HG03342 (cell line): ENCODE measurements at regions not wholly inside any gene's neighbourhood (a gene's known extent, or its start where the extent isn't known, plus 50 kb on each side); places are given as distances from the start of the nearest gene placed in this dataset.
"Not testable (repeated sequence)": the region's sequence is repeated elsewhere in the genome, so short reads cannot be mapped to it uniquely, and the experiment has no call there.

Source experiments
- ATAC-seq: cut with Tn5 transposase; IDR thresholded peaks from one replicate; pipeline ENCODE4 v1.9.1; 2021; ENCODE audit warnings: mild to moderate bottlenecking, moderate library complexity; ENCODE audit not compliant: unreplicated experiment

DNA sequence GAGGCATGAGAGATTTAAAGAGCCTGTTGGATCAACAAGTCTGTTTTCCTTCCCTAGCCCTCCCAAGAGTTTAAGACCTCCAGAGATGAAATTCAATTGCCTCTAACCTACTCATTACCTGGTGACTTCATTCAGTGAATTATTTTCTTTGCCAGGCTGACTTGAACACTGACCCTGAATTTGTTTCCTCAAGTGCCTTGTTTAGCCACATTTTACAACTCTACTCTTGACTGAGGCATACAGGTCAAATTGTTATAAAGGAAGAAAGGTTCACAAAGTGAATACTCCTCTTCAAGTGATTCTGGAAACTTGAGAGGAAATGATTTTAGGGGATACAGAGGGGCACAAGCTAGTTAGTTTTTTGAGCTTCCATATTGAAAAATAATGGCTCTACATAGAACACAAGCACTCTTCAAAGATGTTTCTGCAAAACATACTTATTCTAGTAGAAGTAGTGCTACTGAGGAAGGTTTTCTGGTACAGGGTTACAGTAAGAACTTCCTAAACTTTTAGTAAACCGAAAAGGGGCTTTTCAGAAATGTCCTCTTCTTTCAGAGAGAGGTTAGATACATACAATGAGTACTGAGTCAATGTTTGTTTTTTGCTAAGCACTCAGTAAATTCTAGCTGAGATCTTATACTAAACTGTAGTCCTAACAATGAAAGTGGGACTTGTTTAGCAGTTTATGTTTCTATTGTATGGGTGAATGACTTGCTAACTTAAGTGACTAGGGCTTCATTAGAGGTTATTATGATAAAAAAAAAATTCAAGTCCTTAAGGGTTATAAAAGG, 137.4 kb upstream of the SATB1 start:
- no peak for ATAC-seq

- ATAC-seq = peak; percentile 63
Measured at GRCh38 chr3:18559331-18559842, 134.2 kb upstream of the SATB1 start.

GRCh38 chr3:18558507-18558906, 133.4 kb upstream of the SATB1 start:
- ATAC-seq = no peak

DNA sequence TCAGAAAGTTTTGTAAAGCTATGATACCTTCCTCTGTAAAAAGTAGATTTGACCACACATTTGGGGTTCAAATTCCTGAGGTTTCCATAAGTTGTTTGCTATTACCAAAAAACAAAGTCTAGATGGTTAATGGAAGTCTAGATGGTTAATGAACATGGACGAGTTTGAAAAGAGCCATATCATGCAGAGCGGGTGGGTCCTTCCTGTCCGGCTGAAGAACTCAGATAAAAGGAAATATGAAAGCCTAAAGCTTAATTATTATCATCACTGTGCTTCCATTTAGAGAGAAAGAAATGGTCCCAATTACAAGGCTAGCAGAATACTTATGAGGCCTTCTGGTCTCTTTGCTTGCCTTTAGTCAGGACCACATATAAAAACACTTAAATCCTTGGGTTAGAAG, 132.1 kb upstream of the SATB1 start:
- no peak for ATAC-seq

DNA sequence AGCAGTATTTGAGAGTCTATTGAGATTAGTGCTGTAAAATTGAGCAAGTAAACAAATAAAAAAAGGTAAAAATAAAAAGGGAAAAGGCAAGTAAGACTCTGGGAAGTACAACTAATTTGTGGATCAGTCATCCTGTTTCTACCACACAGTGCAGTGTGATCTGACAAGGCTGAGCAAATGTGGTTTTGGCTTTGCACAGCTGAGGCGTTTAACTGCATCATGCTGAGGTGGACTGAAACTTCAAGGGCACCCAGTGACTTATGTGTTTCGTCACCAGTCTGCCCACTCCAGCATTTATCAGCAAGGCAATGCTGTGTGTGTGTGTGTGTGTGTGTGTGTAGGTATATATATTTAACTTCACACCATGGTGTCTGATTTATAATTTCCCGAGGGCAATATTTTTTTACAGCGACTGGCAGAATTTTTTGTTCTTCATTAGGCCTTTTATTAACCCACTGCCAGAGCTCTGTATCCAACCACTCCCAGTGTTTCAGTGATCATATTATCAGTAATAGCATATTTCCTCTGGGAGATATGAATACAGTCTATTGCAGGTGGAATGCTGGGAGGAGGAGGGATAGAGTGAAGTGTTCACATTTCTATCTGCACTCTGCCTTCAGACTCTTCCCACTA, 131.5 kb upstream of the SATB1 start:
- peak; percentile 74 for ATAC-seq

- peak; percentile 20 for ATAC-seq
Measured at GRCh38 chr3:18556001-18556408, 130.9 kb upstream of the SATB1 start.

DNA sequence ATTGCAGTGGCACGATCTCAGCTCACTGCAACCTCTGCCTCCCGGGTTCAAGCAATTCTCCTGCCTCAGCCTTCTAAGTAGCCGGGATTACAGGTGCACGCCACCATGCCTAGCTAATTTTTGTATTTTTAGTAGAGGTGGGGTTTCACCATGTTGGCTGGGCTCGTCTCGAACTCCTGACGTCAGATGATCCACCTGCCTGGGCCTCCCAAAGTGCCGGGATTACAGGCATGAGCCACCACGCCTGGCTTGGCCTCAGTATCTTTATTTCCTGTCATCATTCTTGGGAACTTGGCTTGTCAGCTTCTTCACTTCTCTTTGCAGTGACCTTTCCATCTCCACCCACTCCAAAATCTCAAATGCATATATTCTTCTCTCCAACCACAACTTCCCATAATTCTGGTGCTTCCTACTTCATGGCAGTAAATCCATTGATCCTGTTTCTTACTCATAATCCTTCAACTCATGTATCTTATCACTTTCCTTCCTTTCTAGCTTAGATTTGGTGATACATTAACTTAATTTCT, 127.5 kb upstream of the SATB1 start:
- ATAC-seq = not testable (repeated sequence)

- no peak for ATAC-seq
Measured at GRCh38 chr3:18546632-18547031, 121.5 kb upstream of the SATB1 start.

DNA sequence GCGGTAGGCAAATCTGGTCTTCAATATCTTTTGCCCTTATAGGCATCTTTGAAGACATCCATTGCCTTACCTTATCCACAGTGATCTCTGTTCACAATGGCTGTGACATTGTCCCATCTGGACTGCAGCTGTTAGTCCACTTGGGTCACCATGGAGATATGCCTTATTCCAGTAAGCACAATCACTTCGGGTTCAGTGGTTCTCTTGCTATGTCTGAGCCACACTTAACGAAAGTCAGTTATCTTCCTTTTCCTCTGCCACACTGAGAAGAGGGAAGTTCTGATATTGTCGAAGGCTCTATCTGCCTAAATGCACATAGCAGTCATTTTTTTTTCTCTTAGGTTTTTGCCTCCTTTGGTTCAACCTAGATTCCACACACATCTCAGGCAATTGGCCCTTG, 119.0 kb upstream of the SATB1 start:
- ATAC-seq = no peak

- ATAC-seq = no peak
Measured at GRCh38 chr3:18538463-18539230, 113.5 kb upstream of the SATB1 start.

- no peak for ATAC-seq
Measured at GRCh38 chr3:18533039-18533438, 107.9 kb upstream of the SATB1 start.

DNA sequence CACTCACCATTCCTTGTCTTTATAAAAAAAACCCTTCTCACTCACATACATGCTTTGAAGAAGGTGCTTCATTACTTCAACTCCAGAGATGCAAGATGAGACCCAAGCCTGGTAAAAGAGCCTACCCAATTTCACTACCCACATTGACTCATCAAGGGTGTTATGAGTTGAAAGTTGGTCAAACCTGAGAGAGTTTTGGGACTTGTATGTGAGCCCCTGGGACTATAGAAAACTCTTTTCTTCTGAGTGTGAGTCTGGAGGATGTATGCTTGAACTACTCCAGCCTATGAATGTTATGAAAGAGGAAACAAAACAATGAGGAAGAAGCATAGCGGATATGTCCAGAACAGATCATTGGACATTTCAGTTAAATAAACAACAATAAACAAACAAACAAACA, 106.5 kb upstream of the SATB1 start:
- peak; percentile 93 for ATAC-seq

DNA sequence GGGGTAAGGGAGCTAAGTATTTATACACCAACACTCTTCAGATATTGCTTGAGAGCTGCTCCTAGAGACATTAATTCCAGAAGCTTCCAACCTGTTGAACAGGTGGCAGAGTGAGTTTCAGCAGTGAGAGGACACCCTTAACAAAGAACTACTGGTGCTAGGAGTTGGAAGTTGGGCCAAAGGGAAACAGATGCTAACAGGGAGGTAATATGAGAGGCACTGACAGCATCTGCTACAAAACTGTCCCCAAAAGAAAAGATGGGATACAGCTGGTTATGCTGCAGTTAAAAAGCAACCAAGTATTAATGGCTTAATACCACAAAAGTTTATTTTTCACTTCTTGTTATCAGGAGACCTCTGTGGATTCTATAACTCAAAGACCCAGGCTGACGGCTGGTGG, 104.5 kb upstream of the SATB1 start:
- ATAC-seq = no peak

GRCh38 chr3:18527691-18528090, 102.6 kb upstream of the SATB1 start:
- ATAC-seq = no peak

- ATAC-seq = no peak
Measured at GRCh38 chr3:18526667-18527066, 101.5 kb upstream of the SATB1 start.

DNA sequence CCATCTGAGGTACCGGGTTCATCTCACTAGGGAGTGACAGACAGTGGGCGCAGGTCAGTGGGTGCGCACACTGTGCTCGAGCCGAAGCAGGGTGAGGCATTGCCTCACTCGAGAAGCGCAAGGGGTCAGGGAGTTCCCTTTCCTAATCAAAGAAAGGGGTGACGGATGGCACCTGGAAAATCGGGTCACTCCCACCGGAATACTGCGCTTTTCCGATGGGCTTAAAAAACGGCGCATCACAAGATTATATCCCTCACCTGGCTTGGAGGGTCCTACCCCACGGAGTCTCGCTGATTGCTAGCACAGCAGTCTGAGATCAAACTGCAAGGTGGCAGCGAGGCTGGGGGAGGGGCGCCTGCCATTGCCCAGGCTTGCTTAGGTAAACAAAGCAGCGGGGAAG, 91.0 kb upstream of the SATB1 start:
- not testable (repeated sequence) for ATAC-seq

DNA sequence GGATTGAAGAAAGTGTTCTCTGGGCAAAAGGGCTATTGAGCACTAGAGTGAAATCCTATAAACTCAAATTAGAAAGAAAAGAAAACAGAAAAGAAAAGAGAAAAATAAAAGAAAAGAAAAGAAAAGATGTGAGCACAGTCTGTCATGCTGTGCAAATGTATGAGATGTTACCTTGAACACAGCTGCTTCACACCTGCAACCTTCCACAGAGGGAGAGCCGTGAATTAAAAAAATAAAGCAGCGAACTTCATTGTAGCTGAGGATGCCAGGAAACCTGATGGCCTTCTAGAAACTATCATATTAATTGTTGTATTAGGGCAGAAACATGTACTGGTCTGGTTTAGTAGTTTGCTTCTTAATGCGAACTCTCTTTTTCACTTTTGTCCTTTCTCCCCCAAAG, 88.0 kb upstream of the SATB1 start:
- no peak for ATAC-seq

DNA sequence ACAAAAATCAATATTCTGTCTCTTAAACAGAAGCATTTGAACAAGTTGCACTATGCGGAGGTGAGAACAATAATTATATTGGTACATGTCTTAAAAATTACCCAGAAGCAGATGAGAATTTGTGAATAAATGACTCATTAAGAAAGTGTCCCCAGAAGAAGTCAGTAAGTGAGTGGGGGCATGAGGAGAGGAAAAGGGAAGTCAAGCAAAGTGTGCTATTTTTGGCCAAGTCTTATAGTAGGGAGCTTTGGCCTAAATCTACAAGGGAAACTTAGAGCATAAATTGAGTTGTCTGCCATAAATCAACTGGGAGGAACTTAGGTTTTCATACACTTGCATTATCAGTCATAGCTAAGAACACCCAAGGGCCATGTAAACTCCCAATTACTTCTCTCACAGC, 86.9 kb upstream of the SATB1 start:
- no peak for ATAC-seq

DNA sequence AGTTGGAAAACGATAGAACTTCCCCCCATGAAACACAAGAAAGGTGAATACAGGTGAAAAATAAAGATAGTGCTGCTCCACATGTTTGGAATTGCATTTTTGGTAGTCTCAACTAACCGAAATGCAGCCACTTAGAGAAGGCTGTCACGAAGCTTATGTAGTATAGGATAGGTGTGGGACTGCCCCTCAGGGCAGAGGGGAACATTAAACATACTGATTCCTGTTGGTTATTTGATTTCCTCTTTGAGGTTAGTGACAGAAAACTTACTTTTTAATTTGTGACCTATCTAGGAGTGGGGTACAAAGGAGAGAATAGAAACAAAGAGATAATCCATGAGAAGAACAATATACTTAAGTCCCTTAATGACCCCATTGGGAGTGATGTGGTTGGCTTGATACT, 85.8 kb upstream of the SATB1 start:
- ATAC-seq = no peak

- ATAC-seq = peak; percentile 49
Measured at GRCh38 chr3:18507333-18507732, 82.2 kb upstream of the SATB1 start.

DNA sequence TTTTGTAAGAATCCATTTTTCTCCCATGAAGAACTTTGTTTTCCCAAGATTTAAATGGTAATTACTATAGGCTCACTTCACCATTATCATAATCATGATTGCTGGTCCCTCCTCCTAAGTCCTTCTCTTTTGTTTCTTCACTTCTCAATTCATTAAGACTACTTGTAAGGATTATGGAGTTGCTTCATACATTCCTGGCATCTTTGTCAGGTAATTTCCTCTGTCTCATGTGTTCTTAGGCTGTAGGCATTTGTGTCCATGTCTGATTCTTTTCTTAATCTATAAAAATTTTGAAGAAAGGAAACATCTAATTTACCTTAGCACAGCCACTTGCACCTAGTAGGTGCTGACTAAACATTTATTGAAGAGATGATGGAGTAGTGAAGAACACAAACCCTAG, 79.9 kb upstream of the SATB1 start:
- ATAC-seq = no peak
